Peyer's patch (tissue), 4 donors: ENCODE measurements at regions not wholly inside any gene's neighbourhood (a gene's known extent, or its start where the extent isn't known, plus 50 kb on each side); places are given as distances from the start of the nearest gene placed in this dataset.

Experiments used
- DNase-seq, 3 donors: peaks; one replicate each; pipeline ENCODE4 v3.0.0-alpha.2; 2017 to 2019
- H3K27ac ChIP-seq, 4 donors: fragments of 200-600 bp; sonication (generic); one replicate each; pipeline ENCODE4 v1.5.1; 2016 to 2019
- H3K27me3 ChIP-seq, 2 donors: fragments of 200-600 bp; sonication (generic); one replicate each; pipeline ENCODE4 v1.5.1; 2019
- H3K36me3 ChIP-seq, 3 donors: fragments of 200-600 bp; sonication (generic); one replicate each; pipeline ENCODE4 v1.5.1; 2016 to 2019
- H3K4me1 ChIP-seq, 4 donors: fragments of 200-600 bp; sonication (generic); one replicate each; pipeline ENCODE4 v1.5.1; 2016 to 2019
- H3K4me3 ChIP-seq, 4 donors: fragments of 200-600 bp; sonication (generic); 1 replicate in 3 of 4; 2 replicates in 1 of 4; pipeline ENCODE4 v1.5.1; 2016 to 2019; ENCODE audit warnings: mild to moderate bottlenecking in 1 of 4
- H3K9me3 ChIP-seq, 4 donors: fragments of 200-600 bp; sonication (generic); one replicate each; pipeline ENCODE4 v1.5.1; 2016 to 2019; ENCODE audit warnings: mild to moderate bottlenecking in 1 of 4
- CTCF ChIP-seq, 6 experiments: fragments of 450-650 bp in 4 of 6; fragments of 200-600 bp in 2 of 6; sonication (generic) in 1 of 6; IDR thresholded peaks; one replicate each; pipeline ENCODE4 v1.5.1; 2017 to 2019; ENCODE audit warnings: antibody characterized with exemption in 6 of 6, mild to moderate bottlenecking in 3 of 6, moderate library complexity in 1 of 6
- POLR2A ChIP-seq, 2 donors: fragments of 450-650 bp; IDR thresholded peaks; one replicate each; pipeline ENCODE4 v1.5.1; 2017; ENCODE audit warnings: antibody characterized with exemption in 2 of 2, mild to moderate bottlenecking in 2 of 2, moderate library complexity in 2 of 2

- Histone ChIP-seq H3K9me3 (no peaks in the 10 kb centered on the region), H3K36me3 (no peaks in the 10 kb centered on the region), H3K27me3 (no peaks in the 10 kb centered on the region), H3K4me3 (no peak overlapping the region), H3K27ac (peak overlapping the region in 1 of 4 donors; percentile 14), H3K4me1 (peaks cover 0 to 5% (median 0%) of the 10 kb centered on the region in 4 donors)
- TF ChIP-seq CTCF (IDR thresholded peaks at IDR 0.05) (no peak), POLR2A (IDR thresholded peaks at IDR 0.05) (no peak)
- no peak for DNase-seq
These were observed 231.5 kb upstream of the FOXN3 start for GRCh38 chr14:89648510-89648909.

- Histone ChIP-seq H3K9me3 (no peaks in the 10 kb centered on the region), H3K27me3 (no peaks in the 10 kb centered on the region), H3K4me1 (peaks cover 0 to 5% (median 0%) of the 10 kb centered on the region in 4 donors), H3K36me3 (no peaks in the 10 kb centered on the region), H3K27ac (no peak overlapping the region), H3K4me3 (no peak overlapping the region)
- TF ChIP-seq POLR2A (IDR thresholded peaks at IDR 0.05) (no peak), CTCF (IDR thresholded peaks at IDR 0.05) (no peak)
- DNase-seq: no peak
These were observed 229.9 kb upstream of the FOXN3 start for GRCh38 chr14:89646971-89647370.

- Histone ChIP-seq H3K27me3 (no peaks in the 10 kb centered on the region), H3K27ac (peak overlapping the region in 2 of 4 donors; percentile 2 to 40), H3K4me1 (peaks cover 0 to 5% (median 0%) of the 10 kb centered on the region in 4 donors), H3K9me3 (no peaks in the 10 kb centered on the region), H3K36me3 (no peaks in the 10 kb centered on the region), H3K4me3 (peak overlapping the region in 1 of 4 donors; percentile 2)
- TF ChIP-seq POLR2A (IDR thresholded peaks at IDR 0.05) (no peak), CTCF (IDR thresholded peaks at IDR 0.05) (no peak)
- DNase-seq: no peak
These were observed 227.6 kb upstream of the FOXN3 start for GRCh38 chr14:89644641-89645040.

GRCh38 chr14:89641495-89642175 lies 224.6 kb upstream of the FOXN3 start:
- no peak for DNase-seq
- H3K36me3 ChIP-seq: no peaks in the 10 kb centered on the region
- TF ChIP-seq CTCF (IDR thresholded peaks at IDR 0.05): no peak
- TF ChIP-seq POLR2A (IDR thresholded peaks at IDR 0.05): no peak
- no peaks in the 10 kb centered on the region for H3K27me3 ChIP-seq
- H3K9me3 ChIP-seq: no peaks in the 10 kb centered on the region
- H3K4me1 ChIP-seq: no peaks in the 10 kb centered on the region
- peak overlapping the region; percentile 1 to 67 (median 46) for H3K27ac ChIP-seq
- H3K4me3 ChIP-seq: peak overlapping the region in 1 of 4 donors; percentile 19

GRCh38 chr14:89640141-89640540 lies 223.1 kb upstream of the FOXN3 start:
- no peak for DNase-seq
- no peaks in the 10 kb centered on the region for H3K4me1 ChIP-seq
- TF ChIP-seq CTCF (IDR thresholded peaks at IDR 0.05) (no peak), POLR2A (IDR thresholded peaks at IDR 0.05) (no peak)

More at GRCh38 chr14:89640141-89640540, 223.1 kb upstream of the FOXN3 start:
- Histone ChIP-seq H3K4me3 (no peak overlapping the region), H3K27ac (no peak overlapping the region), H3K27me3 (no peaks in the 10 kb centered on the region), H3K36me3 (no peaks in the 10 kb centered on the region), H3K9me3 (no peaks in the 10 kb centered on the region)
